MM.1S (cell line): ENCODE measurements at regions not wholly inside any gene's neighbourhood (a gene's known extent, or its start where the extent isn't known, plus 50 kb on each side); places are given as distances from the start of the nearest gene placed in this dataset.
"Not testable (repeated sequence)": the region's sequence is repeated elsewhere in the genome, so short reads cannot be mapped to it uniquely, and the experiment has no call there.

Experiments
- DNase-seq: peaks from one replicate; pipeline ENCODE4 v3.0.0-alpha.2; 2015
- H2AFZ ChIP-seq: fragments of 300-600 bp; sonication (generic); 2 replicates; pipeline ENCODE4 v1.6.0; 2016; ENCODE audit warnings: antibody characterized with exemption, low read length
- H3F3A ChIP-seq: fragments of 300-600 bp; sonication (generic); 2 replicates; pipeline ENCODE4 v1.6.1; 2016; ENCODE audit warnings: mild to moderate bottlenecking, antibody characterized with exemption, low read length, moderate library complexity, mixed read lengths; ENCODE audit not compliant: insufficient read depth
- H3K27ac ChIP-seq: fragments of 300-600 bp; sonication (generic); 2 replicates; pipeline ENCODE4 v1.5.1; 2016; ENCODE audit warnings: mild to moderate bottlenecking, low read length
- H3K27me3 ChIP-seq: fragments of 300-600 bp; sonication (generic); replicated peaks from 2 replicates; pipeline ENCODE4 v1.6.0; 2016; ENCODE audit warnings: low read length; ENCODE audit not compliant: insufficient read depth
- H3K36me3 ChIP-seq: fragments of 300-600 bp; sonication (generic); replicated peaks from 2 replicates; pipeline ENCODE4 v1.6.1; 2016; ENCODE audit warnings: mild to moderate bottlenecking, low read length, mixed read lengths; ENCODE audit not compliant: insufficient read depth
- H3K4me1 ChIP-seq: fragments of 300-600 bp; sonication (generic); 2 replicates; pipeline ENCODE4 v1.6.1; 2016; ENCODE audit warnings: low read length, mixed read lengths
- H3K4me2 ChIP-seq: fragments of 300-600 bp; sonication (generic); 2 replicates; pipeline ENCODE4 v1.6.0; 2016; ENCODE audit warnings: low read depth, low read length
- H3K4me3 ChIP-seq: fragments of 300-600 bp; sonication (generic); 2 replicates; pipeline ENCODE4 v1.5.1; 2016; ENCODE audit warnings: low read length, mixed read lengths
- H3K79me2 ChIP-seq: fragments of 300-600 bp; sonication (generic); 2 replicates; pipeline ENCODE4 v1.6.1; 2016; ENCODE audit warnings: mixed run types, low read length, mixed read lengths
- H3K9ac ChIP-seq: fragments of 300-600 bp; sonication (generic); 2 replicates; pipeline ENCODE4 v1.6.1; 2016; ENCODE audit warnings: low read length, mixed read lengths
- H3K9me2 ChIP-seq: fragments of 300-600 bp; sonication (generic); replicated peaks from 2 replicates; pipeline ENCODE4 v1.6.1; 2016; ENCODE audit warnings: mild to moderate bottlenecking, low read length, mixed read lengths; ENCODE audit not compliant: insufficient read depth
- H3K9me3 ChIP-seq: fragments of 300-600 bp; sonication (generic); replicated peaks from 2 replicates; pipeline ENCODE4 v1.6.1; 2016; ENCODE audit warnings: mild to moderate bottlenecking, low read length, mixed read lengths; ENCODE audit not compliant: insufficient read depth
- H4K20me1 ChIP-seq: fragments of 300-600 bp; sonication (generic); 2 replicates; pipeline ENCODE4 v1.6.1; 2016; ENCODE audit warnings: mild to moderate bottlenecking, low read length, moderate library complexity, mixed read lengths; ENCODE audit not compliant: insufficient read depth
- CTCF ChIP-seq: fragments of 300-600 bp; sonication (generic); IDR thresholded peaks from 2 replicates; pipeline ENCODE4 v1.5.1; 2016; ENCODE audit warnings: antibody characterized with exemption, low read length, mixed read lengths
- EZH2 ChIP-seq: fragments of 300-600 bp; sonication (generic); optimal IDR thresholded peaks from 2 replicates; pipeline ENCODE3; 2017; ENCODE audit warnings: low read depth, mild to moderate bottlenecking, antibody characterized with exemption, low read length, mixed read lengths
- EZH2phosphoT487 ChIP-seq: fragments of 300-600 bp; sonication (generic); IDR thresholded peaks from 2 replicates; pipeline ENCODE4 v1.6.1; 2018; ENCODE audit warnings: antibody characterized with exemption, low read length

GRCh38 chr7:106744563-106745091 lies 83.7 kb upstream of the CCDC71L start:
- H3K27me3 ChIP-seq = no peaks in the 10 kb centered on the region
- TF ChIP-seq EZH2phosphoT487 (no peak), EZH2 (no peak), CTCF (no peak)
- H3K36me3 ChIP-seq = no peaks in the 10 kb centered on the region
- no peaks in the 10 kb centered on the region for H3F3A ChIP-seq
- H3K9ac ChIP-seq = no peak overlapping the region
- H3K9me2 ChIP-seq = no peaks in the 10 kb centered on the region
- H3K4me2 ChIP-seq = no peak overlapping the region
- no peak overlapping the region for H2AFZ ChIP-seq
- no peak overlapping the region for H3K27ac ChIP-seq
- no peaks in the 10 kb centered on the region for H4K20me1 ChIP-seq
- no peaks in the 10 kb centered on the region for H3K9me3 ChIP-seq
- no peaks in the 10 kb centered on the region for H3K79me2 ChIP-seq
- DNase-seq = no peak
- H3K4me3 ChIP-seq = no peak overlapping the region
- peaks cover 7% of the 10 kb centered on the region for H3K4me1 ChIP-seq

DNA sequence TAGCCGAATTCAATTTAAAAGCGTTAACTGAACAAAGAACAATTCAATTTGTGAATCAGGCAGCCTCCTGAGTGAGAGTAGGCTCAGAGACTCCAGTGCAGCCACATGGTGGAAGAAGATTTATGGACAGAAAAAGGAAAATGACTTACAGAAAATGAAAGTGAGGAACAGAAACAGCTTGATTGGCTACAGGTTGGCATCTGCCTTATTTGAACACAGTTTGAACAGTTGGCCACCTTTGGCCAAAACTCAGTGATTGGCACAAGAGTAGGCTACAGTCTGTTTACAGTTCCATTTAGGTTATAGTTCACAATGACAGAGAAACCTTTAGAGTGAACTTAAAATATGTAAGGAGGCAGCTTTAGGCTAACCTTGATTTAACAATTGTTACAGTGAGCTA lies 86.3 kb upstream of the CCDC71L start:
- not testable (repeated sequence) for H3F3A ChIP-seq, H3K27me3 ChIP-seq, H3K4me1 ChIP-seq, H3K4me2 ChIP-seq, H3K9me3 ChIP-seq, H2AFZ ChIP-seq, H3K79me2 ChIP-seq, H3K9me2 ChIP-seq, H3K4me3 ChIP-seq, H3K9ac ChIP-seq, DNase-seq, H3K36me3 ChIP-seq, H3K27ac ChIP-seq, H4K20me1 ChIP-seq

GRCh38 chr7:106747804-106748203 lies 86.8 kb upstream of the CCDC71L start:
- Histone ChIP-seq H3K9me2 (no peaks in the 10 kb centered on the region), H3K27me3 (no peaks in the 10 kb centered on the region), H3K4me2 (no peak overlapping the region), H3K9ac (no peak overlapping the region), H3K79me2 (no peaks in the 10 kb centered on the region), H3K4me1 (peaks cover 7% of the 10 kb centered on the region), H2AFZ (no peak overlapping the region), H3F3A (no peaks in the 10 kb centered on the region), H3K4me3 (no peak overlapping the region), H3K9me3 (no peaks in the 10 kb centered on the region), H3K36me3 (no peaks in the 10 kb centered on the region), H4K20me1 (no peaks in the 10 kb centered on the region), H3K27ac (no peak overlapping the region)
- no peak for DNase-seq
- no peak for TF ChIP-seq EZH2phosphoT487
- no peak for TF ChIP-seq CTCF
- TF ChIP-seq EZH2 = no peak

- Histone ChIP-seq H3K27ac (no peak overlapping the region), H3K79me2 (no peaks in the 10 kb centered on the region), H4K20me1 (no peaks in the 10 kb centered on the region), H3K9me2 (no peaks in the 10 kb centered on the region), H3K4me2 (no peak overlapping the region), H3K36me3 (no peaks in the 10 kb centered on the region), H3K27me3 (no peaks in the 10 kb centered on the region), H3K4me1 (peaks cover 7% of the 10 kb centered on the region), H2AFZ (no peak overlapping the region), H3K9me3 (no peaks in the 10 kb centered on the region), H3K9ac (no peak overlapping the region), H3K4me3 (no peak overlapping the region), H3F3A (no peaks in the 10 kb centered on the region)
- no peak for TF ChIP-seq EZH2
- TF ChIP-seq CTCF = no peak
- no peak for TF ChIP-seq EZH2phosphoT487
- no peak for DNase-seq
Measured at GRCh38 chr7:106749165-106749564, 88.2 kb upstream of the CCDC71L start.
